ENCODE measurements at regions not wholly inside any gene's neighbourhood (a gene's known extent, or its start where the extent isn't known, plus 50 kb on each side); places are given as distances from the start of the nearest gene placed in this dataset.

DNA sequence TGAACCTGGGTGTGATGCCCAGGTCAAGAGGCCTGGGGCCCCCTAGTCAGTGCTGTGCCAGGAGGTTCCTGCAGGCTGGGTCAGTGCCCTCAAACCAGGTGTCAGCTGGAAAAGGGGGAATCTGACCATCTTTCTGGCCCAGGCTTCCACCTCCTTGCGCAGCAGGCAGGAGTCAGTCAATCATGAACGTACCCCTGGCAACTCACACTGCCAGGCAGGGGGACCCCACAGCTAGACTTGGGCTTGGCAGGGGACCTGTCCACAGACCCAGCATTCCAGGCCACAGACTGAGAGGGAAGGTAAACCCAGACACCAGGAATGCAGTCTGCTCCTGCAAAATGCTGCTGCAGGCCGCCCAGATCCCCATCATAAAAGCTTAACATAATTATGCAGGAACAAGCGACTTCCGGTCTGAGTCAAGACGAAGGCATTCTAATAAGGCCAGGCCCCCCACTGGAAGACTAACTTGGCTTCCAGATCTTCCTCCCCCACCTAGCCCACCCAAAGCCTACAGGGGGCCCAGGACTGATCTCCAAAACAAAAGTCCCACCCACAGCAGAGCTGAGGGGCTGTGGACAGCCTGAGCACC lies 156.3 kb downstream of the BCOR start:
- H3K27me3 ChIP-seq (ENCODE audit: control insufficient read depth, insufficient read depth, low read length): no peaks in the 10 kb centered on the region
- H3K4me3 ChIP-seq (ENCODE audit: low read depth, low read length): no peak overlapping the region
- Mint-ChIP-seq H3K4me1 (peaks cover 5 to 18% (median 11%) of the 10 kb centered on the region in 4 donors), H3K9me3 (peaks cover 0 to 2% (median 0%) of the 10 kb centered on the region in 7 donors), H3K4me3 (no peak overlapping the region), H3K36me3 (no peaks in the 10 kb centered on the region), H3K27me3 (no peaks in the 10 kb centered on the region), H3K27ac (no peak overlapping the region)
- DNase-seq: no peak
- peaks cover 15% of the 10 kb centered on the region for H3K4me1 ChIP-seq (ENCODE audit: control insufficient read depth, insufficient read depth, low read length, poor library complexity, severe bottlenecking)
- no peaks in the 10 kb centered on the region for H3K9me3 ChIP-seq (ENCODE audit: control insufficient read depth in 2 of 2, low read length in 2 of 2)
- no peaks in the 10 kb centered on the region for H3K36me3 ChIP-seq (ENCODE audit: control insufficient read depth, insufficient read depth, low read length)
- ATAC-seq (ENCODE audit: low read depth in 2 of 2): no peak
- H3K27ac ChIP-seq (ENCODE audit: insufficient read depth, low read length, poor library complexity, severe bottlenecking): no peak overlapping the region

DNA sequence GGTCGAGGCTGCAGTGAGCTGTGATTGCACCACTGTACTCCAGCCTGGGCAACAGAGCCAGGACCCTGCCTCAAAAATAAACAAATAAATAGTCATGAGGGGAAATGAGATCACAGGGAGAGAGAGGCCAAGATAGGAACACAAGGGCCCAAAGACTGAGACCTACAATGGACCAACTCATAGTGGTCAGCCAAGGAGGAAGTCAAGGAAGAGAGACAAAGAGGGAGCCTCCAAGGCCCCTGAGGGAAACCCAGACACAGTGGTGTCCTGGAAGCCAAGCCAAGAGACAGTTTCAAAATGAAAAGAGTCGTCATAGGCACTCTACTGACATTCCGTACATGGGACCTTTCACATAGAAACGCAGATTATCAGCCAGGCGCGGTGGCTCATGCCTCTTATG lies 153.3 kb downstream of the BCOR start:
- H3K4me3 Mint-ChIP-seq: no peak overlapping the region
- ATAC-seq (ENCODE audit: low read depth in 2 of 2) (no peak), DNase-seq (no peak)
- peaks cover 0 to 4% (median 0%) of the 10 kb centered on the region in 4 donors for H3K4me1 Mint-ChIP-seq
- Histone ChIP-seq H3K27me3 (ENCODE audit: control insufficient read depth, insufficient read depth, low read length) (no peaks in the 10 kb centered on the region), H3K27ac (ENCODE audit: insufficient read depth, low read length, poor library complexity, severe bottlenecking) (no peak overlapping the region), H3K4me1 (ENCODE audit: control insufficient read depth, insufficient read depth, low read length, poor library complexity, severe bottlenecking) (no peaks in the 10 kb centered on the region), H3K36me3 (ENCODE audit: control insufficient read depth, insufficient read depth, low read length) (no peaks in the 10 kb centered on the region), H3K9me3 (ENCODE audit: control insufficient read depth in 2 of 2, low read length in 2 of 2) (no peaks in the 10 kb centered on the region), H3K4me3 (ENCODE audit: low read depth, low read length) (no peak overlapping the region)
- peaks cover 0 to 2% (median 0%) of the 10 kb centered on the region in 7 donors for H3K9me3 Mint-ChIP-seq
- H3K27me3 Mint-ChIP-seq: no peaks in the 10 kb centered on the region
- H3K36me3 Mint-ChIP-seq: no peaks in the 10 kb centered on the region
- no peak overlapping the region for H3K27ac Mint-ChIP-seq

DNA sequence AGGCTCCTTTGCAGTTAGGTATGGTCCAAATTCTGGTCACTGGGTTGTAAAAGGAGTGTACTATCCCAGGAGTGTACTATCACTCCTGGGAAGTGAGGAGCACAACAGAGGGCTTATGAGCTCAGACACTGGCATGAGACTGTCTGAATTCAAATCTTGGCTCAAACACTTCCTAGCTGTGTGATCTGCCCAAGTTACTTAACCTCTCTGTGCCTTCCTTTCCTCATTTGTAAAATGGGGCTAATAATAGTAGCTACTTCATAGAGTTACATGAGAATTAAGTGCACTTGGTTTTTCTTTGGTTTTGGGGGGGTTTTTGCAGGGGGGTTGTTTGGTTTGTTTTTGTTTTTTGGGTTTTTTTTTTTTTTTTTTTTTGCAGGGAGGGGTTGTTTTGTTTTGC lies 152.0 kb downstream of the BCOR start:
- Histone ChIP-seq H3K4me3 (ENCODE audit: low read depth, low read length) (no peak overlapping the region), H3K36me3 (ENCODE audit: control insufficient read depth, insufficient read depth, low read length) (no peaks in the 10 kb centered on the region), H3K4me1 (ENCODE audit: control insufficient read depth, insufficient read depth, low read length, poor library complexity, severe bottlenecking) (no peaks in the 10 kb centered on the region), H3K9me3 (ENCODE audit: control insufficient read depth in 2 of 2, low read length in 2 of 2) (no peaks in the 10 kb centered on the region), H3K27ac (ENCODE audit: insufficient read depth, low read length, poor library complexity, severe bottlenecking) (no peak overlapping the region), H3K27me3 (ENCODE audit: control insufficient read depth, insufficient read depth, low read length) (no peaks in the 10 kb centered on the region)
- Mint-ChIP-seq H3K36me3 (no peaks in the 10 kb centered on the region), H3K27me3 (no peaks in the 10 kb centered on the region), H3K4me3 (no peak overlapping the region), H3K9me3 (peaks cover 0 to 2% (median 0%) of the 10 kb centered on the region in 7 donors), H3K4me1 (peaks cover 0 to 4% (median 0%) of the 10 kb centered on the region in 4 donors), H3K27ac (no peak overlapping the region)
- ATAC-seq (ENCODE audit: low read depth in 2 of 2) (no peak), DNase-seq (no peak)

DNA sequence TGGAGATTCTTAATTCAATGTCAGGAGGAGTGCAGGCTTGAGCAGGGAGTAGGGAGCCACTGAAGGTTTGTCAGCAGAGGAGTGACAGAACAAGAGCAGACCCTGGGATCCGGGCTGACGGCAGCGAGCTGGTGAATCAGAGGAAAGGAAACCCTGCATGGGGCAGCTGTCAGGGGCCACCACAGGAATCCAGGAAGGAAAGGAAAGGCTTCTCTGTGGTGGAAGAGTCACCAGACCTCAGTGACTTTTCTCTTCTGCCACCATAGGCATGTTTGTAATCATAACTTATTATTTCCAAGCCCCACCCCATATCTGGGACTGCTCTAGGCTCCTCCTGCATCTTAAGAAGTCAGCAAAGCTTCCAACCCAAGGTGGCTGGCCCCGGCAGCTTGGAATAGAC lies 150.9 kb downstream of the BCOR start:
- ATAC-seq (ENCODE audit: low read depth in 2 of 2): no peak
- no peak overlapping the region for H3K4me3 Mint-ChIP-seq
- H3K36me3 Mint-ChIP-seq: no peaks in the 10 kb centered on the region
- H3K4me1 Mint-ChIP-seq: peaks cover 0 to 4% (median 0%) of the 10 kb centered on the region in 4 donors
- Histone ChIP-seq H3K4me1 (ENCODE audit: control insufficient read depth, insufficient read depth, low read length, poor library complexity, severe bottlenecking) (no peaks in the 10 kb centered on the region), H3K27ac (ENCODE audit: insufficient read depth, low read length, poor library complexity, severe bottlenecking) (no peak overlapping the region), H3K36me3 (ENCODE audit: control insufficient read depth, insufficient read depth, low read length) (no peaks in the 10 kb centered on the region), H3K9me3 (ENCODE audit: control insufficient read depth in 2 of 2, low read length in 2 of 2) (no peaks in the 10 kb centered on the region), H3K27me3 (ENCODE audit: control insufficient read depth, insufficient read depth, low read length) (no peaks in the 10 kb centered on the region), H3K4me3 (ENCODE audit: low read depth, low read length) (no peak overlapping the region)
- H3K27me3 Mint-ChIP-seq: no peaks in the 10 kb centered on the region
- peaks cover 0 to 2% (median 0%) of the 10 kb centered on the region in 7 donors for H3K9me3 Mint-ChIP-seq
- DNase-seq: no peak
- H3K27ac Mint-ChIP-seq: no peak overlapping the region

DNA sequence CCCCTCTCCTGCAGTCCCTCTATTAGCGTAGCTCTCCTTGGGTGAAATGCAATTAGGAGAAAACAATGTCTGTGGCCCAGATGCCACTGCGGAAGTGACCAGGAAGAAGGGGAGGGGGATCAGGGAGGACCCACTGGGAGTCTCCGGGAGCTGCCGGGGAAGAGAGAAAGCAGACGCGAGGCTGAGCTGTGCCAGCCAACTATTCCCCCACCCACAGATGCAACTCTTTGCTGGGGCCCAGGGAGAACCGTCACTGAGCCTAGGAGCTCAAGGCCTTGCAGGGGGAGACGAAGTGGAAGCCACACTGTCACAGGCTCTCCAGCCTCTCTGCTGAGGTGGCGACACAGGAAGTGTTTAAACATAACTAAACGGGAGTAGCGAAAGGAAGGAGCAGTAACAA lies 149.2 kb downstream of the BCOR start:
- Mint-ChIP-seq H3K9me3 (peaks cover 0 to 5% (median 0%) of the 10 kb centered on the region in 7 donors), H3K27ac (no peak overlapping the region), H3K27me3 (no peaks in the 10 kb centered on the region), H3K4me3 (no peak overlapping the region), H3K36me3 (no peaks in the 10 kb centered on the region), H3K4me1 (peaks cover 0 to 4% (median 0%) of the 10 kb centered on the region in 4 donors)
- no peak for ATAC-seq (ENCODE audit: low read depth in 2 of 2)
- Histone ChIP-seq H3K27ac (ENCODE audit: insufficient read depth, low read length, poor library complexity, severe bottlenecking) (no peak overlapping the region), H3K4me1 (ENCODE audit: control insufficient read depth, insufficient read depth, low read length, poor library complexity, severe bottlenecking) (no peaks in the 10 kb centered on the region), H3K27me3 (ENCODE audit: control insufficient read depth, insufficient read depth, low read length) (no peaks in the 10 kb centered on the region), H3K36me3 (ENCODE audit: control insufficient read depth, insufficient read depth, low read length) (no peaks in the 10 kb centered on the region), H3K4me3 (ENCODE audit: low read depth, low read length) (no peak overlapping the region), H3K9me3 (ENCODE audit: control insufficient read depth in 2 of 2, low read length in 2 of 2) (no peaks in the 10 kb centered on the region)
- DNase-seq: no peak

DNA sequence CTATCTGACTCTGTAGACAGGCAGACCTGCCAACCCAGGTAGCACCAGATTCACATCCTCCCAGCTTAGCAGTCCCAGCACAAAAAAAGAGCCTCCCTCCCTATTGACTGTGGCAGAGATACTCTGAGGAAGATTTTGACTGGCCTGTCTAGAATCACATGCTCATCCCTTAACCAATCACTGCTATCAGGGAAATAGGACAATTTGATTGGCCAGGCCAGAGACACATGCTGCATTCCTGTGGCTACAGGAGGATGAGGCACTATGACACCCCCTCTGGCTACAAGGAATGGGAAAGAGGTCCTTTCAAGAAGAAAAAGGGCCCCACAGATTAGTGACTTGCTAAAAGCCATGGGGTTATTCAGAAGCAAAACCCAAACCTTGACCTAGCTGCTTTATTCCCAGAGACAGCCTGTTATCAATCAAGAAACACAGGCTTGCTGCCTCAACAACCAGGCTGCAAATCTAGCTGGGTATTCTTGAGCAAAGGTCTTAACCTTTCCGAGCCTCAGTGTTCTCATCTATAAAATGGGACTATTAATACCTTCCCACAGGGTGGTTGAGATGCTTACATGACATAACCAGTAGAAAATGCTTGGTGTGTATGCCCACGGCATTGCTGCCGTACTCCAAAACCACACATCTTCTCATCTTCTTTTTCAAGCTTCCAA lies 147.6 kb downstream of the BCOR start:
- H3K4me3 Mint-ChIP-seq: no peak overlapping the region
- no peaks in the 10 kb centered on the region for H3K27me3 Mint-ChIP-seq
- H3K27ac ChIP-seq (ENCODE audit: insufficient read depth, low read length, poor library complexity, severe bottlenecking): no peak overlapping the region
- H3K9me3 Mint-ChIP-seq: peaks cover 0 to 5% (median 0%) of the 10 kb centered on the region in 7 donors
- no peak overlapping the region for H3K27ac Mint-ChIP-seq
- no peak for ATAC-seq (ENCODE audit: low read depth in 2 of 2)
- H3K27me3 ChIP-seq (ENCODE audit: control insufficient read depth, insufficient read depth, low read length): no peaks in the 10 kb centered on the region
- H3K4me1 Mint-ChIP-seq: peaks cover 0 to 4% (median 1%) of the 10 kb centered on the region in 4 donors
- H3K4me3 ChIP-seq (ENCODE audit: low read depth, low read length): no peak overlapping the region
- no peaks in the 10 kb centered on the region for H3K4me1 ChIP-seq (ENCODE audit: control insufficient read depth, insufficient read depth, low read length, poor library complexity, severe bottlenecking)
- H3K9me3 ChIP-seq (ENCODE audit: control insufficient read depth in 2 of 2, low read length in 2 of 2): no peaks in the 10 kb centered on the region
- no peaks in the 10 kb centered on the region for H3K36me3 Mint-ChIP-seq
- no peaks in the 10 kb centered on the region for H3K36me3 ChIP-seq (ENCODE audit: control insufficient read depth, insufficient read depth, low read length)
- DNase-seq: no peak

DNA sequence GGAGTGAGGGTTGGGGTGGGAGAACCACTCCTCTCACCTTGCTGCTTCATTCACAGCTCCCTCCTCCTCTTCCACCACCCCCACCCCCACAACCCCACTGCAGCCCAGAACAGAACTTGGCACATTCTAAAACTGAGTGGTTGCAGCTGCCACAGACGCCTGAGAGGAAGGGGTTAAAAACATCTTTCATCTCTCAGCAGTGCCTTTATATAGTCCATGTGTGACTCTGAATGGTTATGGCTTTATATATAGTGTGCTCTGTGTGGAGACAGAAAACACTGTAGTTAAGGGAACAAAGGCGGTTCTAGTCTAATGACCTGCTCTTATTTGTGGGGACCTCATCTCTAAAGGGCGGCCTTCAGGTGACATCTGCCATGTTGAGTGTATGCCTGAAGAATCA lies 144.8 kb downstream of the BCOR start:
- no peak overlapping the region for H3K27ac ChIP-seq (ENCODE audit: insufficient read depth, low read length, poor library complexity, severe bottlenecking)
- H3K9me3 ChIP-seq (ENCODE audit: control insufficient read depth in 2 of 2, low read length in 2 of 2): no peaks in the 10 kb centered on the region
- H3K4me1 ChIP-seq (ENCODE audit: control insufficient read depth, insufficient read depth, low read length, poor library complexity, severe bottlenecking): no peaks in the 10 kb centered on the region
- H3K4me3 Mint-ChIP-seq: no peak overlapping the region
- H3K9me3 Mint-ChIP-seq: peaks cover 0 to 5% (median 0%) of the 10 kb centered on the region in 7 donors
- no peak overlapping the region for H3K4me3 ChIP-seq (ENCODE audit: low read depth, low read length)
- H3K36me3 ChIP-seq (ENCODE audit: control insufficient read depth, insufficient read depth, low read length): no peaks in the 10 kb centered on the region
- no peaks in the 10 kb centered on the region for H3K27me3 ChIP-seq (ENCODE audit: control insufficient read depth, insufficient read depth, low read length)
- no peak overlapping the region for H3K27ac Mint-ChIP-seq
- no peaks in the 10 kb centered on the region for H3K27me3 Mint-ChIP-seq
- H3K36me3 Mint-ChIP-seq: no peaks in the 10 kb centered on the region
- ATAC-seq (ENCODE audit: low read depth in 2 of 2): no peak
- H3K4me1 Mint-ChIP-seq: peaks cover 0 to 11% (median 0%) of the 10 kb centered on the region in 4 donors
- no peak for DNase-seq

DNA sequence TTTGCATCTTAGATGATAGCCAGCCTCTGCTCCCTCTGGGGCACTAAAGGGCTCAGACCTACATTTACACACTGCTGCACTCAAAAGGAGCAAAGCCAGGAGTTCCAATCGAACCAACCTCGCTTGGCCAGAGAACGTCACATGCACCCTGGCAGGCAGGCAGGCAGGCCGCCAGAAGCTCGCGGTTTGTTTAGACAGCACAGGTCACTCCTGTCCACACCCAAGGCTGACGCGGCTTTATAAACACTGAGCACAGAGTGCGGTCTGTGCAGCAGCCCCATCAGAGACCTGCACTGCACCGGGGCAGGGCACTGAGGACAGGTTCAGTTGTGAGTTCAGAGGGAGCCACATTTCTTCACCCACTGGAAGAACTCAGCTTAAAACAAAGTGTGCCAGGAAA lies 143.9 kb downstream of the BCOR start:
- H3K27me3 Mint-ChIP-seq: no peaks in the 10 kb centered on the region
- Histone ChIP-seq H3K4me1 (ENCODE audit: control insufficient read depth, insufficient read depth, low read length, poor library complexity, severe bottlenecking) (no peaks in the 10 kb centered on the region), H3K27ac (ENCODE audit: insufficient read depth, low read length, poor library complexity, severe bottlenecking) (no peak overlapping the region), H3K9me3 (ENCODE audit: control insufficient read depth in 2 of 2, low read length in 2 of 2) (no peaks in the 10 kb centered on the region), H3K27me3 (ENCODE audit: control insufficient read depth, insufficient read depth, low read length) (no peaks in the 10 kb centered on the region), H3K36me3 (ENCODE audit: control insufficient read depth, insufficient read depth, low read length) (no peaks in the 10 kb centered on the region), H3K4me3 (ENCODE audit: low read depth, low read length) (no peak overlapping the region)
- peak overlapping the region in 1 of 3 donors; percentile 87 for H3K27ac Mint-ChIP-seq
- no peak for ATAC-seq (ENCODE audit: low read depth in 2 of 2)
- no peak for DNase-seq
- peaks cover 0 to 5% (median 0%) of the 10 kb centered on the region in 7 donors for H3K9me3 Mint-ChIP-seq
- H3K4me1 Mint-ChIP-seq: peaks cover 0 to 11% (median 0%) of the 10 kb centered on the region in 4 donors
- no peaks in the 10 kb centered on the region for H3K36me3 Mint-ChIP-seq
- H3K4me3 Mint-ChIP-seq: no peak overlapping the region

Measured in CD4-positive, CD25-positive, alpha-beta regulatory T cell (primary cell).